Brain microvascular endothelial cell (primary cell): ENCODE measurements at regions not wholly inside any gene's neighbourhood (a gene's known extent, or its start where the extent isn't known, plus 50 kb on each side); places are given as distances from the start of the nearest gene placed in this dataset.
"Not testable (repeated sequence)": the region's sequence is repeated elsewhere in the genome, so short reads cannot be mapped to it uniquely, and the experiment has no call there.

ENCODE experiments used
- DNase-seq: peaks from one replicate; pipeline ENCODE4 v3.0.0-alpha.2; 2020
- H3K27ac ChIP-seq: fragments of 250-450 bp; sonication (Bioruptor Pico); 2 replicates; pipeline ENCODE4 v1.5.1; 2020; ENCODE audit warnings: mild to moderate bottlenecking, moderate library complexity
- H3K27me3 ChIP-seq: fragments of 250-450 bp; sonication (Bioruptor Pico); replicated peaks from 2 replicates; pipeline ENCODE4 v1.5.1; 2020; ENCODE audit warnings: mild to moderate bottlenecking
- H3K36me3 ChIP-seq: fragments of 250-450 bp; sonication (Bioruptor Pico); replicated peaks from 2 replicates; pipeline ENCODE4 v1.5.1; 2020; ENCODE audit warnings: mild to moderate bottlenecking
- H3K4me3 ChIP-seq: 2 replicates; pipeline ENCODE4 v1.5.1; 2011; ENCODE audit warnings: low read depth, mild to moderate bottlenecking, control low read depth, low read length, moderate library complexity
- in situ Hi-C: cut with HindIII; loops from 2 replicates; pipeline ENCODE4 v1.10.0; 2017; ENCODE audit warnings: low sequenced_read_pairs, low pct_ligation_motif_present
- TF ChIP-seq, protein P1 (sequence below): IDR thresholded peaks from 2 replicates; pipeline ENCODE4 v1.5.1; 2011; ENCODE audit warnings: low read depth, mild to moderate bottlenecking, moderate library complexity, low read length, control low read depth, inconsistent platforms; ENCODE audit errors: missing control alignments

GRCh38 chr3:22836131-22836530, 367.0 kb upstream of the UBE2E2 start:
- no peak for DNase-seq
- no peaks in the 10 kb centered on the region for H3K36me3 ChIP-seq
- no peak overlapping the region for H3K27ac ChIP-seq
- H3K27me3 ChIP-seq = no peaks in the 10 kb centered on the region
- in situ Hi-C loops = no loop called here
- no peak overlapping the region for H3K4me3 ChIP-seq
- TF ChIP-seq, protein P1, sequence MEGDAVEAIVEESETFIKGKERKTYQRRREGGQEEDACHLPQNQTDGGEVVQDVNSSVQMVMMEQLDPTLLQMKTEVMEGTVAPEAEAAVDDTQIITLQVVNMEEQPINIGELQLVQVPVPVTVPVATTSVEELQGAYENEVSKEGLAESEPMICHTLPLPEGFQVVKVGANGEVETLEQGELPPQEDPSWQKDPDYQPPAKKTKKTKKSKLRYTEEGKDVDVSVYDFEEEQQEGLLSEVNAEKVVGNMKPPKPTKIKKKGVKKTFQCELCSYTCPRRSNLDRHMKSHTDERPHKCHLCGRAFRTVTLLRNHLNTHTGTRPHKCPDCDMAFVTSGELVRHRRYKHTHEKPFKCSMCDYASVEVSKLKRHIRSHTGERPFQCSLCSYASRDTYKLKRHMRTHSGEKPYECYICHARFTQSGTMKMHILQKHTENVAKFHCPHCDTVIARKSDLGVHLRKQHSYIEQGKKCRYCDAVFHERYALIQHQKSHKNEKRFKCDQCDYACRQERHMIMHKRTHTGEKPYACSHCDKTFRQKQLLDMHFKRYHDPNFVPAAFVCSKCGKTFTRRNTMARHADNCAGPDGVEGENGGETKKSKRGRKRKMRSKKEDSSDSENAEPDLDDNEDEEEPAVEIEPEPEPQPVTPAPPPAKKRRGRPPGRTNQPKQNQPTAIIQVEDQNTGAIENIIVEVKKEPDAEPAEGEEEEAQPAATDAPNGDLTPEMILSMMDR = no peak

- Histone ChIP-seq H3K36me3 (no peaks in the 10 kb centered on the region), H3K4me3 (no peak overlapping the region), H3K27ac (no peak overlapping the region), H3K27me3 (no peaks in the 10 kb centered on the region)
- no peak for DNase-seq
- in situ Hi-C loops = no loop called here
- TF ChIP-seq, protein P1 = no peak
These were observed 359.3 kb upstream of the UBE2E2 start for GRCh38 chr3:22843854-22844253.

DNA sequence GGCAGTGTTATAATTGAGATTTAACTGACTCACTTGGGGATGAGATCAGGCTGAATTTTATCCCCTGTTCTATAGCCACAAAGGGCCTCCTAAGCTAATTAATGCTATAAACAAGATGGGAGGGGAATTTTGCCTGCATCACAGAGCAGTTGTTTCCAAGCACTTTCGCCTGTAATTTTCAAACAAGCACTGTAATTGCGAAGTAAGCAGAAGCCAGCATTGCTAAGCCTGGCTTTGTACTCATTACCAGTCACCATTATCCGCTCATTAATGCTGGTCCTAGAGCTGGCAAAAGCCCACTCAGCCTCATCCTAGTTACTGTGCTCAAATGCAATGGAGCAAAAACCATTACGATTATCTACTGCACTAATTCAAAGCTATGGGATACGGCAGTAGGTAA, 356.6 kb upstream of the UBE2E2 start:
- H3K4me3 ChIP-seq = no peak overlapping the region
- H3K36me3 ChIP-seq = no peaks in the 10 kb centered on the region
- no peak overlapping the region for H3K27ac ChIP-seq
- TF ChIP-seq, protein P1 = no peak
- in situ Hi-C loops = no loop called here
- DNase-seq = no peak
- no peaks in the 10 kb centered on the region for H3K27me3 ChIP-seq

GRCh38 chr3:22849583-22849982, 353.5 kb upstream of the UBE2E2 start:
- in situ Hi-C loops, H3K27ac ChIP-seq: not testable (repeated sequence)

GRCh38 chr3:22856811-22857210, 346.3 kb upstream of the UBE2E2 start:
- in situ Hi-C loops = no loop called here
- no peak overlapping the region for H3K4me3 ChIP-seq
- H3K27ac ChIP-seq = no peak overlapping the region
- H3K27me3 ChIP-seq = no peaks in the 10 kb centered on the region
- TF ChIP-seq, protein P1 = no peak
- no peak for DNase-seq
- no peaks in the 10 kb centered on the region for H3K36me3 ChIP-seq

More at GRCh38 chr3:22849583-22849982, 353.5 kb upstream of the UBE2E2 start:
- DNase-seq, H3K4me3 ChIP-seq, H3K27me3 ChIP-seq, H3K36me3 ChIP-seq: not testable (repeated sequence)

- no peak overlapping the region for H3K4me3 ChIP-seq
- no peaks in the 10 kb centered on the region for H3K27me3 ChIP-seq
- no peak overlapping the region for H3K27ac ChIP-seq
- no peak for DNase-seq
- no peaks in the 10 kb centered on the region for H3K36me3 ChIP-seq
- TF ChIP-seq, protein P1 = no peak
- in situ Hi-C loops = no loop called here
These were observed 344.6 kb upstream of the UBE2E2 start for GRCh38 chr3:22858486-22858885.
